ENCODE measurements at regions not wholly inside any gene's neighbourhood (a gene's known extent, or its start where the extent isn't known, plus 50 kb on each side); places are given as distances from the start of the nearest gene placed in this dataset.

- Histone ChIP-seq H2BK5ac (ENCODE audit: insufficient read length, low read length) (no peak overlapping the region), H3K56ac (ENCODE audit: insufficient read length, low read depth, low read length) (no peak overlapping the region), H3K23ac (ENCODE audit: insufficient read length, low read depth, low read length) (no peak overlapping the region), H2BK15ac (ENCODE audit: low read depth, low read length) (no peak overlapping the region), H3K14ac (ENCODE audit: insufficient read depth, low read length) (no peak overlapping the region), H3K4ac (ENCODE audit: low read depth, low read length) (no peak overlapping the region), H3K27ac (ENCODE audit: insufficient read length, low read depth, low read length) (no peak overlapping the region), H4K20me1 (ENCODE audit: control insufficient read depth, insufficient read depth, insufficient read length) (no peaks in the 10 kb centered on the region), H2AK5ac (ENCODE audit: insufficient read length, low read length) (no peak overlapping the region), H3K27me3 (ENCODE audit: insufficient read depth, low read length) (no peaks in the 10 kb centered on the region), H2BK20ac (ENCODE audit: low read depth, low read length, poor library complexity, severe bottlenecking) (no peak overlapping the region), H4K91ac (ENCODE audit: insufficient read length, low read depth, low read length) (no peak overlapping the region), H3K79me1 (ENCODE audit: insufficient read depth, low read depth, low read length, poor library complexity, severe bottlenecking) (no peaks in the 10 kb centered on the region), H2AFZ (ENCODE audit: low read length) (no peak overlapping the region), H4K5ac (ENCODE audit: insufficient read length, low read depth, low read length) (no peak overlapping the region), H3K9me3 (ENCODE audit: control insufficient read depth, low read depth, low read length) (no peaks in the 10 kb centered on the region), H2BK12ac (ENCODE audit: insufficient read length, low read depth, low read length) (no peak overlapping the region), H2BK120ac (ENCODE audit: low read depth, low read length, poor library complexity, severe bottlenecking) (no peak overlapping the region), H3K79me2 (ENCODE audit: insufficient read depth, low read length) (no peaks in the 10 kb centered on the region), H3T11ph (ENCODE audit: low read length) (no peak overlapping the region), H3K18ac (ENCODE audit: insufficient read length, low read depth, low read length) (no peak overlapping the region), H3K23me2 (ENCODE audit: insufficient read length, low read depth, low read length, poor library complexity, severe bottlenecking) (no peaks in the 10 kb centered on the region), H3K4me2 (ENCODE audit: insufficient read depth, insufficient read length, low read length) (no peak overlapping the region), H3K4me1 (ENCODE audit: insufficient read depth, low read length) (peaks cover 3% of the 10 kb centered on the region; the same call in 1 of the 2 replicates), H4K8ac (replicated peaks; ENCODE audit: insufficient read length, low read depth, low read length) (no peak overlapping the region), H3K9ac (ENCODE audit: extremely low read depth, insufficient read length, low read length) (no peak overlapping the region)
- Mint-ChIP-seq H3K36me3 (ENCODE audit: insufficient read depth in 1 of 3, low read depth in 3 of 3) (peaks cover 0 to 5% (median 0%) of the 10 kb centered on the region in 3 experiments; a peak in 2 of 7 replicates), H3K27ac (no peak overlapping the region), H3K9me3 (peaks cover 6 to 11% of the 10 kb centered on the region in 2 experiments; a peak in 4 of 5 replicates), H3K4me1 (peaks cover 14 to 16% of the 10 kb centered on the region in 2 experiments), H3K4me3 (no peak overlapping the region), H3K27me3 (ENCODE audit: low read depth) (peaks cover 3% of the 10 kb centered on the region)
- no CpG with 5 or more reads among the region's 7 CpGs for WGBS (ENCODE audit: extremely low coverage, insufficient read length, low lambda C conversion rate)
- TF ChIP-seq CTCF (conservative IDR thresholded peaks at IDR 0.05), result no peak
- no peak for DNase-seq
Measured at GRCh38 chr2:8438996-8439395, 242.9 kb upstream of the ID2 start.

Measured in H9 (cell line).